T-cell (primary cell): ENCODE measurements at regions not wholly inside any gene's neighbourhood (a gene's known extent, or its start where the extent isn't known, plus 50 kb on each side); places are given as distances from the start of the nearest gene placed in this dataset.

ENCODE experiments used
- ATAC-seq, 4 experiments: fragments of 200-7000 bp in 3 of 4; fragments of 150-1000 bp in 1 of 4; cut with Tn5 transposase; replicated peaks in 1 of 4; 1 replicate in 3 of 4; 2 replicates in 1 of 4; pipeline ENCODE4 v1.10.0; 2021; ENCODE audit warnings: moderate library complexity in 3 of 4, mild to moderate bottlenecking in 2 of 4, moderate number of reproducible peaks in 1 of 4
- CTCF ChIA-PET, 2 donors: fragments of 300-600 bp; sonication (Branson Sonifier 250); formaldehyde crosslinking; loops; one replicate each; lab custom pipeline; 2022; ENCODE audit warnings: antibody characterized with exemption in 2 of 2; lab: Charles Lee
- POLR2A ChIA-PET, 2 donors: fragments of 300-600 bp; sonication (Branson Sonifier 250); formaldehyde crosslinking; loops; one replicate each; lab custom pipeline; 2022; ENCODE audit warnings: antibody characterized with exemption in 2 of 2; lab: Charles Lee
- DNase-seq, 35 experiments: peaks; one replicate each; pipeline versions ENCODE4 v3.0.0 to v3.0.0-alpha.2; 2013 to 2023
- H3K27ac ChIP-seq: one replicate; pipeline ENCODE4 v1.5.1; 2013; ENCODE audit warnings: low read length
- H3K27me3 ChIP-seq, 2 experiments: replicated peaks in 1 of 2; 1 replicate in 1 of 2; 2 replicates in 1 of 2; pipeline versions ENCODE4 v1.6.1 to v1.7.0; 2013; ENCODE audit warnings: low read length in 1 of 2, mixed read lengths in 1 of 2; ENCODE audit not compliant: control insufficient read depth in 2 of 2, insufficient read depth in 2 of 2; ENCODE audit errors: extremely low read depth in 1 of 2
- H3K36me3 ChIP-seq, 2 donors: 1 replicate in 1 of 2; 2 replicates in 1 of 2; pipeline versions ENCODE4 v1.6.1 to v1.7.0; 2013; ENCODE audit warnings: low read length in 1 of 2; ENCODE audit not compliant: control insufficient read depth in 2 of 2, insufficient read depth in 1 of 2; ENCODE audit errors: extremely low read depth in 1 of 2
- H3K4me1 ChIP-seq, 2 experiments: 1 replicate in 1 of 2; 2 replicates in 1 of 2; pipeline versions ENCODE4 v1.6.1 to v1.7.0; 2013; ENCODE audit warnings: low read length in 2 of 2, mixed read lengths in 1 of 2; ENCODE audit not compliant: insufficient read depth in 2 of 2, control insufficient read depth in 1 of 2; ENCODE audit errors: extremely low read depth in 1 of 2
- H3K4me3 ChIP-seq, 2 donors: 1 replicate in 1 of 2; 2 replicates in 1 of 2; pipeline versions ENCODE4 v1.5.1 to v1.7.0; 2013; ENCODE audit warnings: mild to moderate bottlenecking in 2 of 2, low read length in 1 of 2, moderate library complexity in 1 of 2; ENCODE audit not compliant: control insufficient read depth in 1 of 2; ENCODE audit errors: extremely low read depth in 1 of 2
- H3K9me3 ChIP-seq: 2 replicates; pipeline ENCODE4 v1.7.0; 2013
- H3K27ac Mint-ChIP-seq, 2 donors: one replicate each; pipeline ENCODE4 v1.8.0; 2020 to 2021; ENCODE audit warnings: mild to moderate bottlenecking in 2 of 2, mixed read lengths in 2 of 2
- H3K27me3 Mint-ChIP-seq, 2 donors: one replicate each; pipeline ENCODE4 v1.8.0; 2021 to 2022; ENCODE audit warnings: mixed read lengths in 2 of 2
- H3K36me3 Mint-ChIP-seq: one replicate; pipeline ENCODE4 v1.8.0; 2021; ENCODE audit warnings: mixed read lengths
- H3K4me1 Mint-ChIP-seq, 3 donors: one replicate each; pipeline ENCODE4 v1.8.0; 2020 to 2022; ENCODE audit warnings: mixed read lengths in 3 of 3, mild to moderate bottlenecking in 1 of 3
- H3K4me3 Mint-ChIP-seq, 3 donors: one replicate each; pipeline ENCODE4 v1.8.0; 2020 to 2022; ENCODE audit warnings: mild to moderate bottlenecking in 3 of 3, mixed read lengths in 3 of 3, moderate library complexity in 3 of 3
- H3K9me3 Mint-ChIP-seq, 3 donors: one replicate each; pipeline ENCODE4 v1.8.0; 2020 to 2022; ENCODE audit warnings: mixed read lengths in 3 of 3
- WGBS: methylation state at CpG from one replicate; pipeline ENCODE4 v1.1.5; 2013; ENCODE audit warnings: missing lambda C conversion rate; ENCODE audit not compliant: insufficient coverage; 5-methylcytosine and 5-hydroxymethylcytosine counted together

DNA sequence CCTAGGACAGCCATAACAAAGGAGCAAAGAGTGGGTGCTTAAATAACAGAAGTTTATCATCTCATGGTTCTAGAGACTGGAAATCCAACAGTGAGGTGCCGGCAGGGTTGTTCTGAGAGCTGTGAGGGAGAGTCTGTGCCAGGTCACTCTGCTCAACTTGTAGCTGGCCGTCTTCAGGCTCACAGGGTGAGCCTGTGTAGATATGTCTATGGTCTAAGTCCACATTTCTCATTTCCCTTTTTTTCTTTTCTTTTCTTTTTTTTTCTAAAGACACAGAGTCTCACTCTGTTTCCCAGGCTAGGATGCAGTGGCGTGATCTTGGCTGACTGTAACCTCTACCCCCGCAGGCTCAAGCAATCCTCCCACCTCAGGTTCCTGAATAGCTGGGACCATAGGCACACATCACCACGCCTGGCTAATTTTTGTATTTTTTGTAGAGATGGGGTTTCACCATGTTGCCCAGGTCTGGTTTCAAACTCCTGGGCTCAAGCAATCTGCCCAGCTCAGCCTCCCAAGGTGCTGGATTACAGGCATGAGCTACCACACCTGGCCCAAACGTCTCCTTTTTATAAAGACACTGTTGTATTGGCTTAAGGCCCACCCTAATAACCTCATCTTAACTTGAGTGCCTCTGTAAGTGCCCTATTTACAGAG lies 142.2 kb downstream of the SP3 start:
- Histone ChIP-seq H3K36me3 (no peaks in the 10 kb centered on the region), H3K9me3 (no peaks in the 10 kb centered on the region), H3K27ac (no peak overlapping the region), H3K4me3 (no peak overlapping the region), H3K4me1 (no peaks in the 10 kb centered on the region), H3K27me3 (peaks cover 0 to 21% of the 10 kb centered on the region in 2 experiments)
- Mint-ChIP-seq H3K27me3 (peaks cover 20 to 25% of the 10 kb centered on the region in 2 donors), H3K9me3 (no peaks in the 10 kb centered on the region), H3K4me3 (no peak overlapping the region), H3K27ac (no peak overlapping the region), H3K4me1 (no peaks in the 10 kb centered on the region), H3K36me3 (no peaks in the 10 kb centered on the region)
- WGBS, result 25% methylated on average over 1 of the region's 6 CpGs
- no peak for ATAC-seq
- CTCF ChIA-PET, result no interaction called here
- POLR2A ChIA-PET, result no interaction called here
- DNase-seq, result no peak

DNA sequence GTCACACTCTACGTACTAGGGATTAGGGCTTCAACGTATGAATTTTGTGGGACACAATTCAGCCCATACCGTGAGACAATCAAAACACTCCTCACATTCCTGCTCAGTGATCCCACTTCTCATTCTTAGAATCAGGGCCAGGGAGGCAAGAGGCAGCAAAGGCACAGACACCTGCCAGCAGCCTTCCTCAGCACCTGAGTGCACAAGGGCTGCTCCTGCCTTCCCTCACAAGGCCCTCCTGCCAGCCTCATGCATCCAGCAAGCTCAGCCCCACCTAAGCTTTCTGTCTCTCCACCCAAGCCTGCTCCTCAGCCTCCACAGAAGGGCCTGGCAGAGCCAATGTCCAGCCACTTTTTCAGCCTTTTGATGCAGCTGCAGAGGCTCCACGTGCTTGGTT lies 141.6 kb downstream of the SP3 start:
- DNase-seq (no peak), ATAC-seq (peak in 1 of 4 experiments; percentile 20)
- no peaks in the 10 kb centered on the region for H3K9me3 ChIP-seq
- no peak overlapping the region for H3K27ac Mint-ChIP-seq
- no peaks in the 10 kb centered on the region for H3K36me3 ChIP-seq
- peaks cover 23 to 25% of the 10 kb centered on the region in 2 donors for H3K27me3 Mint-ChIP-seq
- ChIA-PET POLR2A (no interaction called here), CTCF (no interaction called here)
- H3K4me1 Mint-ChIP-seq, result no peaks in the 10 kb centered on the region
- no peaks in the 10 kb centered on the region for H3K9me3 Mint-ChIP-seq
- no CpG with 5 or more reads among the region's 4 CpGs for WGBS
- no peak overlapping the region for H3K27ac ChIP-seq
- H3K4me3 Mint-ChIP-seq, result no peak overlapping the region
- H3K36me3 Mint-ChIP-seq, result no peaks in the 10 kb centered on the region
- no peak overlapping the region for H3K4me3 ChIP-seq
- H3K27me3 ChIP-seq, result peaks cover 0 to 21% of the 10 kb centered on the region in 2 experiments
- H3K4me1 ChIP-seq, result no peaks in the 10 kb centered on the region

DNA sequence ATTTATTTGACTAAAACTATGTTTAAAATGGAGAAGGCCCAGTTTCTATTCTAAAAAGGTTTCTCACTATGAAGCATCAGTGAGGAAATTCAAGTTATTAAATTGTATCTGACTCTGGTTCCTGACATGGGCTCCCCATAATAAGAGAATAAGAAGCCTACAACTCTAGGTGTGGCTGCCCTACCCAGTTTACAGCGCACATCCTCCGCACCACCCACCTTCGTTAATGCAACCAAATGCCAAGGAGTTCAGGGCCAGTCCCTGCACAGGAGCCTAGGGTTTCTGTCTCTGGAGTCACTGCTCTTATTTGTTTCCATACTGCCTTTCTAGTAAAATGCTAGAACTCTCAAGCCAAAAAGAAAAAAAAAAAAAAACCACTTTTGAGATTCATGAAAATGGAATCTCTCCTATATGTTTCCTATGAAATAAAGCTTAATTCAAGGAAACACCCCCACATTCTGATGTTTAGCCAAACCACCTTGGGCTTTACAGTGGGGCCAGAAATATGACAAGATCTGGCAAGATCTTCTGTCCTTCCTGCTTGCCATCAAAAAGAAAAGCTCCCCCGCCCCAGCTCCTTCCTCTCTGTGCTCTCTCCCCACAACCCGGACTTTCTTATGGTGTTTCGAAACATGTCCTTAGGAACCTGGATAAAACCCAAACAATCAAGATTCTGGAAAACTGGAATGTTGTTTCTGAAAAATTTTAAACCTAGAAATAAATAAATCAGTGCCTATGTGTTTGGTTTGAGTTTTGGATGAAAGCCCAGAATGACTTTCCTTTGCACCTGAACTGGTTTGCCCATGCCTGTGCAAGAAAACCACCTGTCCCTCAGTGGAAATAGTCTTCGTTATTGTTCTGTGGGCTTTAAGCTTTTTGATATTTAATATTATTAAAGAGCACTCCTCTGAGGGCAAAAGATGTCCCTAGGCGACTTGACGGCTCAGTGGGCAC lies 136.7 kb downstream of the SP3 start:
- Mint-ChIP-seq H3K9me3 (no peaks in the 10 kb centered on the region), H3K27ac (no peak overlapping the region), H3K4me1 (no peaks in the 10 kb centered on the region), H3K36me3 (no peaks in the 10 kb centered on the region), H3K27me3 (peaks cover 3 to 19% of the 10 kb centered on the region in 2 donors), H3K4me3 (no peak overlapping the region)
- no peak overlapping the region for H3K4me3 ChIP-seq
- DNase-seq (no peak), ATAC-seq (no peak)
- H3K36me3 ChIP-seq, result no peaks in the 10 kb centered on the region
- ChIA-PET CTCF (no interaction called here), POLR2A (interaction anchor here in 1 of 2 donors (0.6 kb wide), 1 partner anchor 232 kb away, joined by 4 read pairs; no protein-coding TSS in a partner anchor)
- WGBS, result 80% methylated on average over 3 of the region's 9 CpGs
- H3K27me3 ChIP-seq, result peaks cover 0 to 33% of the 10 kb centered on the region in 2 experiments
- no peaks in the 10 kb centered on the region for H3K4me1 ChIP-seq
- H3K9me3 ChIP-seq, result no peaks in the 10 kb centered on the region
- H3K27ac ChIP-seq, result no peak overlapping the region

DNA sequence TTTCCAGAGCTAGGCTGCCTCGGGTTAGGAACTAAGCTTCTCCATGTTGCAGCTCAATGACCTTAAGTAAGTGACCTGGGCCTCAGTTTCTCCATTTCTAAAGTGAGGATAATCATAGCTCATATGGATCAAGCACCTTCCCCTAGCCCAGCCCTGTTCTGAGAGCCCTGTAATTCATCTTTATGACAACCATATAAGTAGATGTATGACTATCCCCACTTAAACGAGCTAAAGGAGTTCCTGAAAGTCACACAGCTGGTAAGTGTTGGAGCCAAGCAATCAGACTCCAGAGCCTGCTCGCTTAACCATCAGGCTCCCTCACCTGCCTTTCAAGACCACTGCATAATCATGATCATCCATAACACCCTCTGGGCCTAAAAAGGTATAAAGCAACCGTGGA lies 135.4 kb downstream of the SP3 start:
- Mint-ChIP-seq H3K27ac (no peak overlapping the region), H3K36me3 (no peaks in the 10 kb centered on the region), H3K4me1 (no peaks in the 10 kb centered on the region), H3K9me3 (no peaks in the 10 kb centered on the region), H3K27me3 (peaks cover 3 to 20% of the 10 kb centered on the region in 2 donors), H3K4me3 (no peak overlapping the region)
- Histone ChIP-seq H3K4me1 (no peaks in the 10 kb centered on the region), H3K9me3 (no peaks in the 10 kb centered on the region), H3K36me3 (no peaks in the 10 kb centered on the region), H3K27ac (no peak overlapping the region), H3K27me3 (peaks cover 0 to 29% of the 10 kb centered on the region in 2 experiments), H3K4me3 (no peak overlapping the region)
- DNase-seq (no peak), ATAC-seq (no peak)
- CTCF ChIA-PET, result no interaction called here
- POLR2A ChIA-PET, result interaction anchor here in 1 of 2 donors (0.5 kb wide), 1 partner anchor 56 kb away, joined by 3 read pairs; no protein-coding TSS in a partner anchor
- WGBS, result 50% methylated on average over 1 of the region's 4 CpGs

DNA sequence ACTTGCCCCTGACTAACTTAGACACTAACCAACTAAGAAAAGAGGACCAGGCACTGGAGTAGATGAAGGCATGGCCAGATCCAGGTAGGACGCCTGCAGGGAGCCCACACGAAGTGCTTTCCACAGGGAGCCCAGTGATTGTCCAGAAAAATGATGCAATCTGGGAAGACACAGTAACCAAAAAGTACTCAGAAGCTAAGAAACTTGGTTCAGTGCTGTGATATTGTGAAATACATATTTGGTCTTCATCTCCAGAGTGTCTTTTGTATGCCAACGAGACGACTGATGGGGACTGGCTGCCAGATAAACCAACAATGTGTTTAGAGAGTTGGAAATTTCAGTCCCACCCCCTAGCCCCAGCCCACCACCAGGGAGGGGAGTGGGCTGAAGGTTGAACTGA lies 135.0 kb downstream of the SP3 start:
- Histone ChIP-seq H3K9me3 (no peaks in the 10 kb centered on the region), H3K36me3 (no peaks in the 10 kb centered on the region), H3K4me1 (no peaks in the 10 kb centered on the region), H3K4me3 (no peak overlapping the region), H3K27me3 (peaks cover 0 to 29% of the 10 kb centered on the region in 2 experiments), H3K27ac (no peak overlapping the region)
- Mint-ChIP-seq H3K4me1 (no peaks in the 10 kb centered on the region), H3K27ac (no peak overlapping the region), H3K27me3 (peaks cover 3 to 20% of the 10 kb centered on the region in 2 donors), H3K36me3 (no peaks in the 10 kb centered on the region), H3K9me3 (no peaks in the 10 kb centered on the region), H3K4me3 (no peak overlapping the region)
- 60% methylated on average over 1 of the region's 4 CpGs for WGBS
- DNase-seq (no peak), ATAC-seq (no peak)
- POLR2A ChIA-PET, result interaction anchor here in 1 of 2 donors (0.5 kb wide), 1 partner anchor 57 kb away, joined by 3 read pairs; no protein-coding TSS in a partner anchor
- CTCF ChIA-PET, result no interaction called here

DNA sequence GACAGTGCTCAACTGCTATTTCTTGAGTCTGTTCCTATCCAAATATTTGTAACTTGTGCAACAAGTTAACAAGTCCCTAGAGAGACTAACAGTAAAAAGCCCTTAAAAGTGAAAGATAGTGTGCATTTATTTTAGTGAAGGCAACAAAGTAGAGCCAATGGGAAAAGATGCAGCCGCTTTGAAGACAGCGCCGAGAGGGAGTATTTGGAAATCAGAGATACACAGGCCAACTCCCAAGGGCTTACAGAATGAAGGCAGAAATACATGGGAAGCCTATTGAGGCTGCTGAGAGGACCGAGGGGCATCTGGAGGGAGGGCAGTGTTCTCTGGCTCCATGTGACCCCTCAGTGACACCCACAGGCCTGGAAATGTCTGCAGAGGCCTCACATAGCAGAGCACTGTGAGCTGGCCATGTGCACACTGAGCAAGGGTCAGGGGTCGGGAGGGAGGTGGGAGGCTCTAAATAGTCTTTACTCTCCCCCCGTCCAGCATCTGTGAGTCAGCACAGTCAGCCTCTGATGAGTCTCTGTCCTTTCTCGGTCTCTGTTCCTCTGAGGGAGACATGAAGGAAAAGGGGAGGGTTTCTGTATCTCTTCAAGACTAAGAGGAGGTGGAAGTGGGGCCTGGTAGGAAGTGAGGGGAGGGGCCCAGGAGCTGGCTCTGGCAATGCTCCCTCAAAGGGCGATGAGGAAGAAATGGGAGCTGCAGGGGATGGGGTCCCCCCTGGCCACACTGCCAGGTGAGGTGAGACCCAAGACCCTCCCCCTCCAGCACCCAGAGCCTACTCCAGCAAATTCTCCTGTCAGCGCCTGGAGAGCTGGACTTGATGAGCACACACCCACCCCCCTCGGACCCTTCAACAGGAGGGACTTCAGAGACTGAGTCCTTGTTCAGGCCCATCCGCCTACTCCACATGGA lies 133.6 kb downstream of the SP3 start:
- no peaks in the 10 kb centered on the region for H3K9me3 ChIP-seq

More for the DNA sequence above, 133.6 kb downstream of the SP3 start:
- H3K4me3 Mint-ChIP-seq, result no peak overlapping the region
- no peaks in the 10 kb centered on the region for H3K4me1 Mint-ChIP-seq
- Histone ChIP-seq H3K27ac (no peak overlapping the region), H3K4me1 (no peaks in the 10 kb centered on the region), H3K36me3 (no peaks in the 10 kb centered on the region), H3K4me3 (no peak overlapping the region), H3K27me3 (peaks cover 0 to 24% of the 10 kb centered on the region in 2 experiments)
- whole genome bisulfite sequencing, result 80% methylated on average over 7 of the region's 11 CpGs
- H3K36me3 Mint-ChIP-seq, result no peaks in the 10 kb centered on the region
- DNase-seq (no peak), ATAC-seq (no peak)
- peaks cover 3 to 20% of the 10 kb centered on the region in 2 donors for H3K27me3 Mint-ChIP-seq
- H3K9me3 Mint-ChIP-seq, result no peaks in the 10 kb centered on the region
- H3K27ac Mint-ChIP-seq, result no peak overlapping the region
- CTCF ChIA-PET, result no interaction called here
- POLR2A ChIA-PET, result no interaction called here
